ENCODE measurements at regions not wholly inside any gene's neighbourhood (a gene's known extent, or its start where the extent isn't known, plus 50 kb on each side); places are given as distances from the start of the nearest gene placed in this dataset.

DNA sequence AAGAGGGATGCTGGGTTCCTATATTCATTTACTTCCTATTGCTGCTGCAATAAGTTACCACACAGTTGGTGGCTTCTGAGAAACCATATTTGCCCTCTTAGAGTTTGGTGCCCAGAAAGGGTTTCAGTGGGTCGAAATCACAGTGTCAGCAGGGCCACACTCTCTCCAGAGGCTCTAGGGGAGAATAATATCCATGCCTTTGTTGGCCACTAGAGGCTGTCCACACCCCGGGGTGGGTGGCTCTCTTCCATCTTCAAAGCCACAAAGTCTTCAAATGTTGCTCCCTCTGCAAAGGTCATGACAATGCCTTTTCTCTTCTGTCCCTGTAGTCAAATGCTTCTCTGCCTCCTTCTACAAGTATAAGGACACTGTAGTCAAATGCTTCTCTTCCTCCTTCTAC is 989.4 kb downstream of the CCSER2 start:
- Histone ChIP-seq H3K36me3 (ENCODE audit: insufficient read depth) (no peaks in the 10 kb centered on the region), H3K4me1 (ENCODE audit: insufficient read depth) (no peaks in the 10 kb centered on the region), H3K79me2 (replicated peaks; ENCODE audit: insufficient read depth) (no peaks in the 10 kb centered on the region), H3K9me2 (ENCODE audit: insufficient read depth) (no peaks in the 10 kb centered on the region), H4K20me1 (replicated peaks; ENCODE audit: insufficient read depth) (no peaks in the 10 kb centered on the region), H3F3A (replicated peaks; ENCODE audit: low read depth) (no peaks in the 10 kb centered on the region), H3K4me2 (no peak overlapping the region), H3K27ac (ENCODE audit: low read depth) (no peak overlapping the region), H2AFZ (no peak overlapping the region), H3K4me3 (no peak overlapping the region), H3K27me3 (ENCODE audit: insufficient read depth) (no peaks in the 10 kb centered on the region)
- peaks cover 3% of the 10 kb centered on the region; the same call in 1 of the 3 replicates for H3K36me3 Mint-ChIP-seq (ENCODE audit: low read depth)
- no peak overlapping the region for H3K27ac Mint-ChIP-seq
- H3K27me3 Mint-ChIP-seq (ENCODE audit: insufficient read depth, low read depth, poor library complexity), result no peaks in the 10 kb centered on the region
- no peak overlapping the region for H3K4me3 Mint-ChIP-seq
- ATAC-seq, result no peak
- H3K9me3 Mint-ChIP-seq, result peaks cover 69% of the 10 kb centered on the region
- no peaks in the 10 kb centered on the region for H3K4me1 Mint-ChIP-seq
- TF ChIP-seq, protein P1, sequence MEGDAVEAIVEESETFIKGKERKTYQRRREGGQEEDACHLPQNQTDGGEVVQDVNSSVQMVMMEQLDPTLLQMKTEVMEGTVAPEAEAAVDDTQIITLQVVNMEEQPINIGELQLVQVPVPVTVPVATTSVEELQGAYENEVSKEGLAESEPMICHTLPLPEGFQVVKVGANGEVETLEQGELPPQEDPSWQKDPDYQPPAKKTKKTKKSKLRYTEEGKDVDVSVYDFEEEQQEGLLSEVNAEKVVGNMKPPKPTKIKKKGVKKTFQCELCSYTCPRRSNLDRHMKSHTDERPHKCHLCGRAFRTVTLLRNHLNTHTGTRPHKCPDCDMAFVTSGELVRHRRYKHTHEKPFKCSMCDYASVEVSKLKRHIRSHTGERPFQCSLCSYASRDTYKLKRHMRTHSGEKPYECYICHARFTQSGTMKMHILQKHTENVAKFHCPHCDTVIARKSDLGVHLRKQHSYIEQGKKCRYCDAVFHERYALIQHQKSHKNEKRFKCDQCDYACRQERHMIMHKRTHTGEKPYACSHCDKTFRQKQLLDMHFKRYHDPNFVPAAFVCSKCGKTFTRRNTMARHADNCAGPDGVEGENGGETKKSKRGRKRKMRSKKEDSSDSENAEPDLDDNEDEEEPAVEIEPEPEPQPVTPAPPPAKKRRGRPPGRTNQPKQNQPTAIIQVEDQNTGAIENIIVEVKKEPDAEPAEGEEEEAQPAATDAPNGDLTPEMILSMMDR (conservative IDR thresholded peaks at IDR 0.05; ENCODE audit: low read depth in 2 of 2), result peak; percentile 19 to 23; a peak in 1 of 4 replicates
- no peak for TF ChIP-seq POLR2AphosphoS5 (IDR thresholded peaks at IDR 0.05; ENCODE audit: low read depth)
- DNase-seq (ENCODE audit: low spot score), result peak; percentile 3

DNA sequence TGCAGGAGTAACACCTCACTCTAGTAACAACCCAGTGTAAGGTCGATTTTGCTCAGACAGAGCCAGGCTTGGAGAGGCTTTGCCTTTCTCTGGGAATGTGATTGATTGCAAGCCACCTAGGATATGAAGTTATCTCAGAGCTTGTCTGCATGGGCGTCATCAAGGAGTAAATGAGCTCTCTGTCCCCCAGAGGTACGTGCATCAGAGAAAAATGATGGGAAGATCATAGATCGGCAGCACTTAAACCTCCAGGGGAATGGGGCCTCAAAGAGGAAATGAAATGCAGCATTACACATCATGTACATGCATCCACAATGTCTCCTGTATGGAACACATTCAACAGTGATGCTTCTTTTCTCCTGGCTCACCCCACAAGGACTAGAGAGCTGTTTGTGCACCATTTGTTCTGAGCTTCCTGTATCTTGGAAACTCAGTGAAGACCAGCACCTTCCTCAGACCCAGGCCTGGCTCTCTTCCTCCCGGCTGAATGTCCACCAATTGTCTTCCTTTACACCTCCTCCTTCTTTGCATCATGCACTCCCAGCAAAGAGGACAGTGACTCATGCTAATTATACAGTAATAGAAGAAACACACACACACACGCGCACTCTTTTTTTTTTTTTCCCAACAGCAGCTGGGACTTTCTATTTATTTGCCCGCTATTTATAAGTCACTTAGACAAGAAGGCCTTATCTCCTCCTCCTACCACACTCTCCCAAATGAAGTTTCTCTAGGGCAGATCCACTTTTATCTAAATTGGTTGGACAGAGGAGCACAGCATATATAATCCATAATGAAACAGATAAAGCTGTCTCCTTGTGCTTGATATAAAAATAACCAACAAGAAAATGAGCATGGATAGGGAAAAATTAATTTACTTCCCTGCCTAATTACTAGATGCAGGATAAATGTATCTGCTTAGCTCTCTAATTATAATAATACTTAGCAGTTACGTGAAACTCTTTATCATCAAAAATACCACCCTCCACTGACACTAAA is 990.7 kb downstream of the CCSER2 start:
- Histone ChIP-seq H3K4me3 (no peak overlapping the region), H3K36me3 (ENCODE audit: insufficient read depth) (no peaks in the 10 kb centered on the region), H3K4me2 (no peak overlapping the region), H3K27me3 (ENCODE audit: insufficient read depth) (no peaks in the 10 kb centered on the region), H4K20me1 (replicated peaks; ENCODE audit: insufficient read depth) (no peaks in the 10 kb centered on the region), H3K4me1 (ENCODE audit: insufficient read depth) (no peaks in the 10 kb centered on the region), H3K27ac (ENCODE audit: low read depth) (no peak overlapping the region), H2AFZ (no peak overlapping the region), H3K79me2 (replicated peaks; ENCODE audit: insufficient read depth) (no peaks in the 10 kb centered on the region), H3K9me2 (ENCODE audit: insufficient read depth) (no peaks in the 10 kb centered on the region), H3F3A (replicated peaks; ENCODE audit: low read depth) (no peaks in the 10 kb centered on the region)
- Mint-ChIP-seq H3K36me3 (ENCODE audit: low read depth) (peaks cover 3% of the 10 kb centered on the region; the same call in 1 of the 3 replicates), H3K9me3 (peaks cover 73% of the 10 kb centered on the region), H3K27me3 (ENCODE audit: insufficient read depth, low read depth, poor library complexity) (no peaks in the 10 kb centered on the region), H3K4me3 (no peak overlapping the region), H3K27ac (no peak overlapping the region), H3K4me1 (no peaks in the 10 kb centered on the region)
- DNase-seq (ENCODE audit: low spot score), result no peak
- TF ChIP-seq, protein P1 (conservative IDR thresholded peaks at IDR 0.05; ENCODE audit: low read depth in 2 of 2), result no peak
- TF ChIP-seq, protein P2, sequence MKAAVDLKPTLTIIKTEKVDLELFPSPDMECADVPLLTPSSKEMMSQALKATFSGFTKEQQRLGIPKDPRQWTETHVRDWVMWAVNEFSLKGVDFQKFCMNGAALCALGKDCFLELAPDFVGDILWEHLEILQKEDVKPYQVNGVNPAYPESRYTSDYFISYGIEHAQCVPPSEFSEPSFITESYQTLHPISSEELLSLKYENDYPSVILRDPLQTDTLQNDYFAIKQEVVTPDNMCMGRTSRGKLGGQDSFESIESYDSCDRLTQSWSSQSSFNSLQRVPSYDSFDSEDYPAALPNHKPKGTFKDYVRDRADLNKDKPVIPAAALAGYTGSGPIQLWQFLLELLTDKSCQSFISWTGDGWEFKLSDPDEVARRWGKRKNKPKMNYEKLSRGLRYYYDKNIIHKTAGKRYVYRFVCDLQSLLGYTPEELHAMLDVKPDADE (IDR thresholded peaks at IDR 0.05), result no peak
- TF ChIP-seq CREB1 (CRISPR knock-in tag; IDR thresholded peaks at IDR 0.05; ENCODE audit: low read depth) (no peak), STAT1 (IDR thresholded peaks at IDR 0.05; ENCODE audit: unreplicated experiment) (no peak), EZH2phosphoT487 (IDR thresholded peaks at IDR 0.05; ENCODE audit: unreplicated experiment) (no peak)
- ATAC-seq, result no peak

All from GM23338 (cell line).